Coronary artery (tissue), 2 donors: ENCODE measurements at regions not wholly inside any gene's neighbourhood (a gene's known extent, or its start where the extent isn't known, plus 50 kb on each side); places are given as distances from the start of the nearest gene placed in this dataset.

Source experiments
- DNase-seq: peaks from one replicate; pipeline ENCODE4 v3.0.0-alpha.2; 2017; ENCODE audit warnings: low spot score
- H3K27ac ChIP-seq, 2 donors: fragments of 200-600 bp; sonication (generic); one replicate each; pipeline ENCODE4 v1.5.1; 2016 to 2019
- H3K4me3 ChIP-seq: fragments of 200-600 bp; sonication (generic); 2 replicates; pipeline ENCODE4 v1.5.1; 2016; ENCODE audit warnings: mild to moderate bottlenecking, moderate library complexity
- CTCF ChIP-seq: fragments of 200-600 bp; sonication (generic); IDR thresholded peaks from one replicate; pipeline ENCODE4 v1.5.1; 2019; ENCODE audit warnings: antibody characterized with exemption

GRCh38 chr7:26551740-26552139 is 260.1 kb downstream of the SNX10 start:
- Histone ChIP-seq H3K27ac (no peak overlapping the region), H3K4me3 (no peak overlapping the region)
- TF ChIP-seq CTCF, result no peak
- DNase-seq, result no peak

GRCh38 chr7:26553128-26553527 is 261.5 kb downstream of the SNX10 start:
- no peak for TF ChIP-seq CTCF
- Histone ChIP-seq H3K27ac (no peak overlapping the region), H3K4me3 (no peak overlapping the region)
- no peak for DNase-seq

DNA sequence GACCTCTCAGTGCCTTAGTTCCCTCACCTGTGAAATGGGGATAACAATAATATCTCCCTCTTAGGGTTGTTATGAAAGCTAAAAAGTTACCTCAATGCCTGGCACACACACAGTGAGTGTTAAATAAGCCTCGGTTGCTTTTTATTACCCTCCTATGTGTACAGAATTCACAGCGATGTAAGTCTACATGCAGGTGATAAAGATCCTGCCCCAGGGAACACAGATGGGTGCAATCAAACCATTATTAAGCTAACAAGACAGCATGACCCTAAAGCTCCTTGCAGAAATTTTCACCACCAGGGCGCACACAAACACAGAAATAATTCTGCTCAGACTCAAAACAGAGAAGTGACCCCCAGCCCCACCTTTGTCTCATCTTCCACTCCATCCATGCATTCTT is 261.9 kb downstream of the SNX10 start:
- no peak for DNase-seq
- Histone ChIP-seq H3K27ac (no peak overlapping the region), H3K4me3 (no peak overlapping the region)
- no peak for TF ChIP-seq CTCF

GRCh38 chr7:26554952-26555351 is 263.3 kb downstream of the SNX10 start:
- no peak overlapping the region for H3K4me3 ChIP-seq
- no peak for TF ChIP-seq CTCF
- no peak for DNase-seq
- no peak overlapping the region for H3K27ac ChIP-seq

- DNase-seq, result no peak
- Histone ChIP-seq H3K4me3 (no peak overlapping the region), H3K27ac (no peak overlapping the region)
- TF ChIP-seq CTCF, result no peak
Measured at GRCh38 chr7:26556061-26556881, 264.6 kb downstream of the SNX10 start.

GRCh38 chr7:26560526-26561256 is 269.0 kb downstream of the SNX10 start:
- DNase-seq, result no peak
- no peak overlapping the region for H3K4me3 ChIP-seq
- TF ChIP-seq CTCF, result no peak
- no peak overlapping the region for H3K27ac ChIP-seq

DNA sequence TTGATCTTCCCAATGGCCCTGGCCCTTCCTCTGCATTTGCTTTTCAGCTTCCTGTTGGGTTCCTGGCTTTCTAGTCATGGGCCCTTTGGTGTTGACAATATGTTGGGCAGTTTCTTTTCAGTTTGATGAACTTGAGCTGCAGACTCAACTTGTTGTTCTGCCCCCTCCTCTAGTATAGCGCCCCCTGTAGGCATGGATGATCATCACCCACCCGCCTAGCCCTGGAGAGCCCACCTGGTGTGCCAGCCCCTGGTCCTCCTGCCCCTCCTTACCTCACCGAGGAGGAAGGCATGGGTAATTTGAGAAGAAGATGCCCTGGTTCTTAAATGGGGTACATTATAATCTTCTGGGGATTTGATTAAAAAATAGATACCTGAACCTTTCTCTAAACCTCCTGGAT is 271.2 kb downstream of the SNX10 start:
- TF ChIP-seq CTCF, result no peak
- H3K4me3 ChIP-seq, result no peak overlapping the region

More for the DNA sequence above, 271.2 kb downstream of the SNX10 start:
- no peak for DNase-seq
- H3K27ac ChIP-seq, result no peak overlapping the region
